Heart right ventricle (tissue), 16 donors: ENCODE measurements at regions not wholly inside any gene's neighbourhood (a gene's known extent, or its start where the extent isn't known, plus 50 kb on each side); places are given as distances from the start of the nearest gene placed in this dataset.

ENCODE experiments used
- ATAC-seq, 8 donors: fragments of 200-7000 bp; cut with Tn5 transposase; one replicate each; pipeline ENCODE4 v1.9.1; 2020; ENCODE audit warnings: mild to moderate bottlenecking in 8 of 8, moderate library complexity in 8 of 8, moderate number of reproducible peaks in 1 of 8
- DNase-seq, 2 donors: peaks; one replicate each; pipeline ENCODE4 v3.0.0-alpha.2; 2020
- H3K27ac ChIP-seq, 10 donors: fragments of 200-600 bp; sonication (generic) in 2 of 10; one replicate each; pipeline versions ENCODE4 v1.5.0 to v1.8.0; 2020 to 2022; ENCODE audit warnings: mild to moderate bottlenecking in 3 of 10
- H3K27me3 ChIP-seq, 7 donors: fragments of 200-600 bp; one replicate each; pipeline ENCODE4 v1.8.0; 2021 to 2022; ENCODE audit warnings: mild to moderate bottlenecking in 2 of 7
- H3K36me3 ChIP-seq, 9 donors: fragments of 200-600 bp; sonication (generic) in 1 of 9; one replicate each; pipeline versions ENCODE4 v1.5.0 to v1.8.0; 2020 to 2022; ENCODE audit warnings: mild to moderate bottlenecking in 2 of 9
- H3K4me1 ChIP-seq, 9 donors: fragments of 200-600 bp; sonication (generic) in 1 of 9; one replicate each; pipeline versions ENCODE4 v1.5.0 to v1.8.0; 2020 to 2022; ENCODE audit warnings: mild to moderate bottlenecking in 4 of 9
- H3K4me3 ChIP-seq, 10 donors: fragments of 200-600 bp; sonication (generic) in 2 of 10; one replicate each; pipeline versions ENCODE4 v1.5.0 to v1.8.0; 2020 to 2022; ENCODE audit warnings: mild to moderate bottlenecking in 7 of 10, moderate library complexity in 2 of 10
- H3K9me3 ChIP-seq, 11 donors: fragments of 200-600 bp in 10 of 11; sonication (generic) in 2 of 11; one replicate each; pipeline versions ENCODE4 v1.5.0 to v1.8.0; 2013 to 2022; ENCODE audit warnings: mild to moderate bottlenecking in 2 of 11, control low read depth in 1 of 11, moderate library complexity in 1 of 11
- CTCF ChIP-seq, 9 donors: fragments of 200-600 bp; sonication (generic) in 2 of 9; IDR thresholded peaks; one replicate each; pipeline versions ENCODE4 v1.5.0 to v1.8.0; 2021 to 2022; ENCODE audit warnings: antibody characterized with exemption in 9 of 9, mild to moderate bottlenecking in 5 of 9, moderate library complexity in 1 of 9
- WGBS, 2 donors: extraction: QIAGEN DNeasy Blood & Tissue Kit; methylation state at CpG; one replicate each; pipeline ENCODE4 v1.1.7; 2013; ENCODE audit warnings: inconsistent platforms in 1 of 2; 5-methylcytosine and 5-hydroxymethylcytosine counted together
- intact Hi-C, 10 donors: fragments of 100-400 bp; cut with DNase I; formaldehyde crosslinking; loops; one replicate each; pipeline versions ENCODE4 v1.11.1 to v1.14.2; 2022
- donor health status: Arrhythmogenic right ventricular cardiomyopathy.
- donor health status: ischemic (EF 13 %, LVEDD 7.1; RV severe dilation, severe dysfunction).
- donor health status: healthy with polysubstance abuse.
- donor health status: DM: no; HTN: yes; CAD: no.
- donor health status: DM: no; HTN: no; CAD: no.
- donor health status: ischemic (EF 25% LVEDD 6.9; RV normal size, moderate dysfunction).
- donor health status: ischemic (EF 25% LVEDD 5.7; RV mildly dilated, moderate dysfunction).
- donor health status: healthy.
- donor health status: DM: yes; HTN: yes; CAD: no.
- donor health status: Ischemic cardiomyopathy.
- donor health status: ischemic (EF 35%, LVEDD 5.7; RV mildly dilated, moderate dysfunction).
- donor health status: nonischemic (EF 11% LVEDD 7.7; RV severe dilation, severe dysfunction).
- donor health status: DM: yes; HTN: yes; CAD: no.
- donor health status: PGD.
- donor health status: ischemic (EF 29% LVEDD 5.4; RV normal size, mild dysfunction).
- donor health status: nonischemic (EF 23%, LVEDD 6.1; RV moderate dilation, normal function).

GRCh38 chr16:85347213-85347591 lies 234.9 kb upstream of the CIBAR2 start:
- DNase-seq (no peak), ATAC-seq (no peak)
- WGBS, 2 donors: 67 to 70% methylated on average over 11 of the region's 11 CpGs
- intact Hi-C loops: no loop called here
- peaks cover 0 to 16% (median 6%) of the 10 kb centered on the region in 9 donors for H3K4me1 ChIP-seq
- no peaks in the 10 kb centered on the region for H3K36me3 ChIP-seq
- H3K4me3 ChIP-seq: no peak overlapping the region
- no peaks in the 10 kb centered on the region for H3K27me3 ChIP-seq
- no peak overlapping the region for H3K27ac ChIP-seq
- no peaks in the 10 kb centered on the region for H3K9me3 ChIP-seq
- peak in 5 of 9 donors; percentile 28 to 40 (median 37) for TF ChIP-seq CTCF (IDR thresholded peaks at IDR 0.05)

DNA sequence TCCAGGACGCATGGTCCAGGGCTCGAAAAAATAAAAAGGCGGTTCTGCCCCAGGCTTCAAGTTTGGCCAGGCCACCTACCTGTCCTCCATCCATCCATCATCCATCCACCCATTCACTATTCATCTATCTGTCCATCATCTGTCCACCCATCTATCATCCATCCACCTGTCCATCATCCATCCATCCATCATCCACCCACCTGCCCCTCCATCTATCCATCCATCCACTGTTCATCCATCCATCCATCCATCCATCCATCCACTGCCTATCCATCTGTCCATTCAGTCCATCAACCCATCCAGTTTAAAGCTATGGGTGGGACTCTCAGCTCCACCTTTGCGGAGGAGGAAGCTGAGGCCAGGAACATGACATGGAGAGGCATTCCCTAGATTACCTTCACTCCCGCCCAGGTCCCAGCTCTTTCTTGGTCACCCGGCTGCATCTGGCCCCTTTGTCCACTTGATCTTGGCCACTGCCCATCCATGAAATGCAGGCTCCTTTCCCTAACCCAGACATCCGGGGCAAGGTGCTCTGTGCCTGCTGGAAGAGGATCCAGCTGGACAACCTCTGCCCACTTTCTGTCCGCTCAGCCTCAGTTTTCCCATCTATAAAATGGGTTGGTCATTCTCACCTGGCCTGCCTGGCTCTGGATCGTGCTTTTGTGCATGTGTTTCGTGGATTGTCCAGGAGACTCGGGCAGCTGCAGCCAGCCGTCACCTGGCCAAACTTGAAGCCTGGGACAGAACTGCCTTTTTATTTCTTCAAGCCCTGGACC lies 236.0 kb upstream of the CIBAR2 start:
- intact Hi-C loops: no loop called here
- no peak for TF ChIP-seq CTCF (IDR thresholded peaks at IDR 0.05)
- Histone ChIP-seq H3K27ac (no peak overlapping the region), H3K27me3 (no peaks in the 10 kb centered on the region), H3K36me3 (no peaks in the 10 kb centered on the region), H3K9me3 (peaks cover 0 to 5% (median 0%) of the 10 kb centered on the region in 11 donors), H3K4me1 (peaks cover 0 to 16% (median 6%) of the 10 kb centered on the region in 9 donors), H3K4me3 (no peak overlapping the region)
- 90 to 91% methylated on average over 12 of the region's 12 CpGs for whole genome bisulfite sequencing, 2 donors
- no peak for ATAC-seq
- DNase-seq: no peak

- no peak for DNase-seq
Measured at GRCh38 chr16:85348911-85349334, 236.7 kb upstream of the CIBAR2 start.

More at GRCh38 chr16:85348911-85349334, 236.7 kb upstream of the CIBAR2 start:
- ATAC-seq: no peak
- TF ChIP-seq CTCF (IDR thresholded peaks at IDR 0.05): no peak
- Histone ChIP-seq H3K36me3 (no peaks in the 10 kb centered on the region), H3K27ac (no peak overlapping the region), H3K4me1 (peaks cover 0 to 16% (median 6%) of the 10 kb centered on the region in 9 donors), H3K27me3 (no peaks in the 10 kb centered on the region), H3K4me3 (no peak overlapping the region), H3K9me3 (peaks cover 0 to 5% (median 0%) of the 10 kb centered on the region in 11 donors)
- WGBS, 2 donors: 67% methylated on average over 21 of the region's 21 CpGs
- intact Hi-C loops: no loop called here
